AG09319 (cell line): ENCODE measurements at regions not wholly inside any gene's neighbourhood (a gene's known extent, or its start where the extent isn't known, plus 50 kb on each side); places are given as distances from the start of the nearest gene placed in this dataset.
A peak's percentile ranks its signal among the peaks of the same experiment; 100 is the strongest.

Experiments used
- DNase-seq: peaks from one replicate; pipeline ENCODE4 v3.0.0-alpha.2; 2010; ENCODE audit warnings: low read depth; ENCODE audit errors: extremely low read depth
- TF ChIP-seq, protein P1 (sequence below): IDR thresholded peaks from 2 replicates; pipeline ENCODE4 v1.5.1; 2011; ENCODE audit warnings: low read depth, mild to moderate bottlenecking, inconsistent platforms, low read length, moderate library complexity

DNA sequence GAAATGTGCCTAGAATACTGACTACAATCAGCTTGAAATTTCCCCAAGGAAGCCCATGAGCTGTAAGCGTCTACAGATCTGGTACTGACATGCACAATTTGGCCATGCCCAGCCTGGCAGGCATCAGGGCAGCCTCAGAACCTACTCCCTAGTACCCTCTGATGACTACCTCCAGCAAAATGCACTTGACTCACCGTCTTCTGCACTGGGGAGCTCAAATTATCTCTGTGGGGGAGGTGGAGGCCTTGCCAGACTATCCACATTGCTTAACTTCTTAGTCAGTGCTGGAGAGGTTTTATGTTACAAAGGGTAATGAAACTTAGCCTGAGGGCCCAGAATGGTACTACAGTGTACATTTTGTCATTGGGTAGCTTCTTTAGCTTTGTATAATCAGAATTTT is 126.0 kb upstream of the ADGRF1 start:
- DNase-seq = peak; percentile 93
- TF ChIP-seq, protein P1, sequence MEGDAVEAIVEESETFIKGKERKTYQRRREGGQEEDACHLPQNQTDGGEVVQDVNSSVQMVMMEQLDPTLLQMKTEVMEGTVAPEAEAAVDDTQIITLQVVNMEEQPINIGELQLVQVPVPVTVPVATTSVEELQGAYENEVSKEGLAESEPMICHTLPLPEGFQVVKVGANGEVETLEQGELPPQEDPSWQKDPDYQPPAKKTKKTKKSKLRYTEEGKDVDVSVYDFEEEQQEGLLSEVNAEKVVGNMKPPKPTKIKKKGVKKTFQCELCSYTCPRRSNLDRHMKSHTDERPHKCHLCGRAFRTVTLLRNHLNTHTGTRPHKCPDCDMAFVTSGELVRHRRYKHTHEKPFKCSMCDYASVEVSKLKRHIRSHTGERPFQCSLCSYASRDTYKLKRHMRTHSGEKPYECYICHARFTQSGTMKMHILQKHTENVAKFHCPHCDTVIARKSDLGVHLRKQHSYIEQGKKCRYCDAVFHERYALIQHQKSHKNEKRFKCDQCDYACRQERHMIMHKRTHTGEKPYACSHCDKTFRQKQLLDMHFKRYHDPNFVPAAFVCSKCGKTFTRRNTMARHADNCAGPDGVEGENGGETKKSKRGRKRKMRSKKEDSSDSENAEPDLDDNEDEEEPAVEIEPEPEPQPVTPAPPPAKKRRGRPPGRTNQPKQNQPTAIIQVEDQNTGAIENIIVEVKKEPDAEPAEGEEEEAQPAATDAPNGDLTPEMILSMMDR = no peak

DNA sequence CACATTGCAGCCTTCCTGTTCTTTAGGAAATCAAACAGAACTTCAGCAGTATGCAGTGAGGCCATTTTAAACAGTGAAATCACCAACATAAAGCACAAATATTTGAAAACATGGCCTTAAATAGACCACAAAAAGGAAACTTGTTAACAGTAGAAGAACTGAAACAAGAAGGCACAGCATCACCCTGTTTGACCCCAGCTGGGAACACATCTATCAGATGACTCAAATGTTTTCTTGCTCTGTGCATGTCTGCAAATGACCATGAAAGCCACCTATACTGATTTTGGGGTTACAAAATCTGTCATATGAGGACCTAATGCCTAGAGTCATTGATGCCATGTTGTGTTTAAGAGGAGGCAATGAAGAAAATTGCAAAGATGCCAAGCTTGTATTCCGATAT is 123.8 kb upstream of the ADGRF1 start:
- TF ChIP-seq, protein P1 = no peak

DNA sequence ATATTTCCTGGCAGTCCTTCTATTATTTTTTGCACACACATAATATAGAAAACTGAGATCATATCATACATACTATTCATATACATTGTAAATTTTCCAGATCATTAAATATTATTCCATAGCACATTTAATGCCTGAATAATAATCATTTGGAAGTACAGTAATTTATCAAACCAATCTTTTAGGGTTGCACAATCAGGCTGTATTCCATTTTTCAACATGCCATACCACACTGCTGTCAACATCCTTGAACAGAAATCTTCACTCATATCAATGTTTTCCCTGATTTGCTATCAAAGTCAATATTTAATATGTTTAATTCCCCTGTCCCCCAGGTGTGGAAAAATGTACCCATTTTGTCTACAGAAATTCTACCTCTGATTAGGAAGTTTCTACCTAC is 122.7 kb upstream of the ADGRF1 start:
- TF ChIP-seq, protein P1 = no peak
- no peak for DNase-seq

More for the DNA sequence above, 123.8 kb upstream of the ADGRF1 start:
- no peak for DNase-seq

DNA sequence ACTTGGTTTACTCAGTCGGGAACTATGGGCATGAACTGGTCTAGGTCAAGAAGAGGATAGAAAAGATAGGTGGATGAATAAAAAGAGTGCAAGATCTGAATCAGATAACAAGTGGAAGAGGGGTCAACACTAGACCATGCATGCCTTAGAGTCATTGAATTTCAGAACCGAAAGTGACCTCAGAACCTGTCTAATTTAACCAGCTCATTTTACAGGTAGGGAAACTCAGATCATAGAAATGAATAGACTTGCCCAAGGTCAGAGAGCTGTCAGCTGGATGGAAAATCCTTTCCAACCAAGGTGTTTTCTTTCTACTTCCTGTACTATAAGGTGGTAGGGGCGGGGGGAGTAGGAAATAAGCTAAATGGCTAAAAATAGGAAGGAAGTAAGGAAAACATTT is 121.4 kb upstream of the ADGRF1 start:
- no peak for DNase-seq
- TF ChIP-seq, protein P1 = no peak

DNA sequence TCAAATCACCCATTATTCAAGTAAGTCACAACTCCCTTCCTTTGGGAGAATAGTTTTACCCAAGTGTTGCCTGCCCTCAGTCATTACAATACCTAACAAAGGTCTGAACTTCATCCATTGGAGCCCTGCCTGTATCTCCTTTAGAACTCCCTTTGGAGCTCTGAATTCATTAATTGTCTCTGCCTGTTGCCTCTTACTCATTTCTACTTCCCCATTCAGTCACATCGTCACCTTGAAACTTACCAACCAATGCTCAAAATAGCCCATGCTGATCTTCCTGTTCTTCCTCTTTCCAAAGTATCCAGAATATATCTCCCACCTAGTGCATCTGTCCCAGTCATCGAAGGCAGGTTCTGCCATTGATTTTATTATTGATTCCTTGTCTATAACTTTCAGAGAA is 120.7 kb upstream of the ADGRF1 start:
- DNase-seq = no peak

DNA sequence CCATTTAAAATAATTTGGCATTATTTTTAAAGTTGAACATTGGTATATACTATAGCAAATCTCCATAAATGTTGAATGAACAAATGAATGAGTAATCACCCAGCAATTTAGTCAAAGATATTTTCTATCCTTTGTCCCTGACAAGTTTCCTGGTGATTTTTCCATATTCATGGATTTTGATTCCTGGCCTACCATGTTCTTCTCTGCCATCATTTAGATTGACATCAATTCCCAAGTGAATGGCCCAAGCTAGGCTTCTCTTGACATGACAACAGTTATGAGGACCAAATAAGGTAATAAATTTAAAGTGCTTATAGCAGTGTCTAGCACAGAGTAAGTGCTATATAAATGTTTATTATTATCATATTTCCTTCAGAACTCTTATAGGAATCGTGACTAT is 120.1 kb upstream of the ADGRF1 start:
- DNase-seq = no peak
- TF ChIP-seq, protein P1 = no peak

More for the DNA sequence above, 120.7 kb upstream of the ADGRF1 start:
- TF ChIP-seq, protein P1 = no peak

DNA sequence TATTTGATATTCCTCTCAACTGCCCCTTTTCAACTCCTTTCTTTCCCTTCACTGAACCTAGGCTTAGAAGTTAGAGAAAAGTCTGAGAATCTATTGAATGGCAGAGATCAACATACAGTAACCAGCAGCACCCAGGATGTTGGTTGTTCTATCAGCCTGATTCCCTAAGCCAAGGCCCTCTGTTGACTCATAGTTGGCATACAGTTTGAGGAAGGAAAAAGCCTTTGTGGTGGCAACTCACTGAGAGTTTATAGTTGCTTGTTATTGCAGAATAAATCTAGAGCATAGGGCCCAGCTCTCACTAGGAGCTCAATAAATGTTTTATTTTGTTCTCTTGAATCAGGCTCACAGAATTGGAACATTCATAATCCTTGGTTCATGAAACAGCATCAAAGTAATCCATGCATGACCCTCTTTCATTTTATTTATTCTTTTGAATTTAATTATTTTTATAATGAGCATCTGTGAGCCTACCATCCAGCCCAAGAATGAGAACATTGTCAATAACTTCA is 119.1 kb upstream of the ADGRF1 start:
- TF ChIP-seq, protein P1 = no peak

More for the DNA sequence above, 119.1 kb upstream of the ADGRF1 start:
- no peak for DNase-seq
